HG03159 (cell line): ENCODE measurements at regions not wholly inside any gene's neighbourhood (a gene's known extent, or its start where the extent isn't known, plus 50 kb on each side); places are given as distances from the start of the nearest gene placed in this dataset.
"Not testable (repeated sequence)": the region's sequence is repeated elsewhere in the genome, so short reads cannot be mapped to it uniquely, and the experiment has no call there.

ENCODE experiments used
- ATAC-seq: cut with Tn5 transposase; IDR thresholded peaks from one replicate; pipeline ENCODE4 v1.9.1; 2021; ENCODE audit warnings: mild to moderate bottlenecking, moderate library complexity; ENCODE audit not compliant: unreplicated experiment

DNA sequence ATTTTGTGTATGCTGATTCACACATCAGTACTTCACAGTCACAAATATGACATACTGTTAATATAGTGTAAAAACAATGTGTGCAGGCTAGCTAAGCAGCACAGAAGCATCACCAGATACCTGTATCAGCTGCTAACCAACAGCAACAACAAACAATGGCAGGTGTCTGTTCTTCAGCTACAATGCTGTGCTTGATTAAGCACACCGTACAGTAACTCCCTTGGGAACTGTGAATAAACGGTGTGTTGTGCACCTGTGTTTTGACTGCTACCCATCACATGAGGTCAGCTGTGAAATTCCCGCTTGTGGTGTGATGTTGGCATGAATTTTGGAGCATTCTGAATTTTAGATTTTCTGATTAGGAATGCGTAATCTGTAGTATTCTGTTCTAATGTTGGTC is 379.7 kb upstream of the FAT1 start:
- ATAC-seq: no peak

DNA sequence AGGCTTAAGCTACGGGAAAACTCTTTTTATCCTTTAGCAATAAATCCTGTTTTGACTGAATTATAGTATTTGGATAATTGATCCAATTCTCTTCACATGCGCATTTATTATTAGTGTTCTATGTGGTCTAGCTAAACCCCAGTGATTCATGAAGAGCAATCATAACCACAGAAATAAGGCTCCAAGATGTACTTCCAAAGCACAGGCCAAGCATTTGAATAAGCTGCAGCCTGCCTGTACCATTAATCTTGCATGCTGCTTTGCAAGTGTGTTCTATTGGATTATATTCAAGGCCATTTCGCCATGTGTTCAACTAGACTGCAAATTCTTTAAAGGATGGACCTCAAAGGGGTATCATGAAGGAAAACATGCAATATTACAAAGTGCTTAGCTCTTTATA is 385.2 kb upstream of the FAT1 start:
- no peak for ATAC-seq

DNA sequence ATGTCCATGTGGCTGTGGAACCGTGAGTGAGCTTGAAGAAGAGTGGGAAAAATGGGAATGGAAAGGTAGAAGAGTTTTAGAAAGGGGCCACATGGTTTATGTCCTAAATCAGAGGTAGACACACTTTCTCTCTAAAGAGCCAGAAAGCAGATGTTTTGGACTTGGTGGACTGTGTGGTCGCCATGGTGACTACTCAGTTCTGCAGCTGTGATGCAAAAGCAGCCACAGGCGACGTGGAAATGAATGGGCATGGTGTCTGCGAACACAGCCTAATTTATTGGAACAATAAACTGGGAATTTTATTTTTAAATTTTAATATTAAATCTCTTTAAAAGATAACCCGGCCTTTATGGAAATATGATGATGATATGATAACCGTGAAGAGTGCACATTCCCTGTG is 386.0 kb upstream of the FAT1 start:
- no peak for ATAC-seq

DNA sequence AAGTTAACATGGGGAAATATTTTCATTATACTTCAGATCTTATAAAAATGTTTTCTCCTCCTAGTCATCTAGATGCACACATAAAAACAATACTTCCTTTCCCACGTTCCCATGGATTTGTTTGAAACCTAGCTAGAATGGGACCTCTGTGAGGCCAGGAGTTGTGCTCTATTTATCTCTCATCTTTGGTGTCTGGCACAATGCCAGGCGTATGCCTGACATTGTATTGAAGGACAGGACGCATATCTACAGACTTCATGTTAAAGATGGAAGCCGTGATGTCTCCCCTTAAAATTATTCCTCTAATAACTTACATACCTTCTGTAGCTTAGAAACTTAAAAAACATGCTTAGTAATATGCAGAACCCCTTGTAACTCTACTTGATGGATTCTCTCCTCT is 394.5 kb upstream of the FAT1 start:
- ATAC-seq: no peak

DNA sequence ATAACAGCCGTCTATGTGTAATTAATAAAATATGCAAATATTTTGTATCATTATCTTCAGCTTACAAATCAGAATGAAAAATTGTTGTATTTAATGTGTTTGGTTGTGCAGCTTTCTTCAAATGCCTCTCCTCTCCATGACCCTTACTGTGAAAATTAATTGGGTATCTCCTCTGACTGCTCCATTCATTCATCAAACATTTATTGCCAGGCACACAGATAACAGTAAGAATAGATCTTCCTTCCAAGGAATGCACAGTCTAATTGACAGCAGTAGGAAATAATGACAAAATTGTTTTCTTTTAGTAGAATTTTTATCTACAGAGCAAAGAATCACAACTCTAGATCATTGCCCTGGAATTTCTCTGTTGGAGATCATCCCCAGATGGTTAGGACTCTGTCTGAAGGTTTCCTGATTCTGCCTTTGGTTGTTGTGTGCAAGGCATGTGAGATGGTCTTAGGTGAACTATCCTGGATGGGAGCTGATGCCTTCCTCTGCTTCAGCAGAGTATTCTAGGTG is 395.0 kb upstream of the FAT1 start:
- no peak for ATAC-seq

DNA sequence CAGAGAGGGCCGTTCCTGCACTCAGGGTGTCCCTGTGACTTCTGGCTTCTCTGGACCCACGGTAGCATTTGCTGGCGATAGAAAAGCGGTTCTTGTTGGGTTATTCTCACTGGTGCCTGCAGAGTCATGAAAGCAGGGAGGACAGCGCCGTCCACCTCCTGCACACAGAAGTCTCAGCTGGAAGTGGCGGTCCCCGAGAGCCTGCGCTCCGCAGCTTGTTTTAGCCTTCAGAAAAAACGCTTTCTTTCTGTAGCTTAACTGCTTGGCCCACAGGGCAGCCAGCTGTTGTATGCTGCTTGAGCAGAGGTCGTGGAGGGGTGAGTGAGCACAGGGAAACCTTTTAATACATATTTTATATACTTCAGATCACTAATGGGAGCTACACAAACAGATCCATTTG is 400.7 kb upstream of the FAT1 start:
- no peak for ATAC-seq

DNA sequence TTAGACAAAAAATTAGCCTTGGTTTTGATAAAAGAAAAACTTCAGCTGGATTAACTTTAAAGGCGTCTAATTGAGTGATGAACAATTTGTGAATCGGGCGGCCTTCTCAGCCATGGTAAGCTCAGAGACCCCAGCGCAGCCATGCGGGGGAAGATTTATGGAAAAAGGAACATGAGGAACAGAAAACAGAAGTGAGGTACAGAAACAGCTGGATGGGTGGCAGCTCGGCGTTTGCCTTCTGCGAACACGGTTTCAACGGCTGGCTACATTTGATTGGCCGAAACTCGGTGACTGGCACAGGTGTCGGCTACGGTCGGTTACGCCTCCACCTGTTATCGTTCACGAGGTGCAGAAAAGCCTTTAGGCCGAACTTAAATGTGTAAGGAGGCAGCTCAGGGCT is 401.4 kb upstream of the FAT1 start:
- ATAC-seq: no peak

DNA sequence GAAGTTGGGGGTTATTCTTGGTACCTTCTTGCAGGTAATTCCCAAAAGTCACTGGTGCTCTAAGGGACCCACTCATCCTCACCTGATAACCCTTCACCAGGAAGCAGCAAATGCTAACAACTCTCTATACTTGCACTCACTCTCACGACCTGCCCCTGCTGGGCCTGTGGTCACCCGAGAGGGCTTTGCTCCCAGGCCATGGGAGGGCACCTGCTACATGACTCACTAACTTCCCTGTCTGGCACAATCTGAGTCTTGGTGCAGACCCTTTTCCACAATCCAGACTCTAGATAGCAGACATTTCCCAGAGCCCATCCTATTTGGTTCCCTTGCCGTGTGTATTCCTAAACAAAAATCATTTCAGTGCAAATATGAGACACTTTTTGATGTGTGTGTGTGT is 403.8 kb upstream of the FAT1 start:
- ATAC-seq: no peak

DNA sequence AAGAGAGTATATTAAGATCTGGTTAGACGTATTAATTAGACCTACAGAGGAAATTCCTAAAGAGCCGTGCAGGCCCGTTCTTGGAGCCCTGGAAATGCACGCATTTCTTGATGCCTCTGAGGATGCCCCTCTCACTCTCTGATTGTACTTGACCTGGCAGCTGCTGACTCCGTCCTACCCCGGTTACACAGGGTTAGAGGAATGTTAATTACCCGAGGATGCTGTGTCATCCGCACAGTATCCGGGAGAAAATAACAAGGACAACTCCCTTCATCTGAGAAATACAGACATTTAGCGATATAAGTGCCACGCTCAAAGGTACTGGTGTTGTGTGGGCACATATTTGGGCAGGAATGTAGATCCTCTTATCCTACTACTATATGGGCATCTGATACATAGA is 404.6 kb upstream of the FAT1 start:
- no peak for ATAC-seq

DNA sequence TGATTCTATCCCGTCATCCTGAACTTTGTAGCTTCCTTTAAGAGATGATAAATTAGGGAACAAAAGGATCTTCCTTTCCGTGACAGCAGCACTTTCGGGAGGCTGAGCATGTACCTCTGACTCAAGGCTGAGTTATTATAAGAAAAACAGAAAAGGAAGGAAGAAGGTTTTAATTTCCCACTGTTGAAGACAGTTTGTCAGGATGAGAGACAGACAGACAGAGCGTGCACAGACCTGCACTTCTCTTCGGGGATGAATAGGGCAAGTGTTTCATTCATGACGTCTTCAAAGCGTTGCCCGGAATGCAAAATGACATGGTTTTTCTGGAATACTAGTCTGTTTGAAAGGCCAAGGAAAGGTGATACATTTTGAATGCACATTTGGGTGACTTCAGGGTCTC is 405.3 kb upstream of the FAT1 start:
- no peak for ATAC-seq

DNA sequence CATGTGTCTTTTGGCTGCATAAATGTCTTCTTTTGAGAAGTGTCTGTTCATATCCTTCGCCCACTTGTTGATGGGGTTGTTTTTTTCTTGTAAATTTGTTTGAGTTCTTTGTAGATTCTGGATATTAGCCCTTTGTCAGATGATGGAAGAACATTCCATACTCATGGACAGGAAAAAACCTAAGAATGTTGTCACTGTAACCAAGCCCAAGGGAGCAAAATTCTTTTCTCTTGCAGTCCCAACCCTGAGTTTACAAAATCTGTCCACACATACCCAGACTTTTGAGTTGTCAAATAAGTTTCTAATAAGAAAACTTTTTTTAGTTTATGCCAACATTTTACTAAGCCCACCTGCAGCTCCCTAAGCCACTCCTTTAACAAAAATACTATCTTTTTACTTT is 408.2 kb upstream of the FAT1 start:
- not testable (repeated sequence) for ATAC-seq

DNA sequence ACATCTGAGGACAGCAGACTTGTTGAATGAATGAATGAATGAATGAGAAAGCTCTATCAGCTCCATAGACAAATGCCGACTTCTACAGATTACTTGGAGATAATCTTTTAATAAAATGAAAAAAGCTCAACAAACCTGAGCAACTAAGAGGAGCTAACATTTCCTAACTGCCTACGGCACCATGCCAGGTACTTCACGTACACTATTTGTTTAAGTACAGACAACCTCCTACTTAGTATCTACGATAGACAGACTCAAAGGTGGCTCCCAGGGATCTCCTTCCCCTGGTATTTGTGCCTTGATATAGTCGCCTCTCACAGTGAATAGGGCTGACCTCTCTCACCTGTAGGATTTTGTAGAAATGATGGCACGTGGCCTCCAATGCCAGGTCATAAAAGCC is 412.2 kb upstream of the FAT1 start:
- ATAC-seq: no peak

DNA sequence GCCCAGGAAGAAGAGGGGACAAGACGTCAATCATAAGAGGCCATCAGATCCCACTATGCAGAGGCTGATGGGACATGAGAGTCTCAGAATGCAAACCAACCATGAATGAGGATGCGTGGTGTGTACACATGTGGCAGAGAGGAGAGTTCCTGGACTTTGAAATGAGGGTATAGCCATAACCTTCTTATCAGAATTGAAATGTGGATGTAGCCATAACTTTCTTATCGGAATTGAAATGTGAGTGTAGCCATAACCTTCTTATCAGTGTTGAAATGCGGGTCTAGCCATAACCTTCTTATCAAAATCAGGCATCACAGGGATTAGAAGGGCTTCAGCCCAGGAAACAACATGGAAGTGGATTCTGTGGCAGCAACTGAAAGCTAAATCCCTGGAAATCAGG is 415.5 kb upstream of the FAT1 start:
- ATAC-seq: no peak

DNA sequence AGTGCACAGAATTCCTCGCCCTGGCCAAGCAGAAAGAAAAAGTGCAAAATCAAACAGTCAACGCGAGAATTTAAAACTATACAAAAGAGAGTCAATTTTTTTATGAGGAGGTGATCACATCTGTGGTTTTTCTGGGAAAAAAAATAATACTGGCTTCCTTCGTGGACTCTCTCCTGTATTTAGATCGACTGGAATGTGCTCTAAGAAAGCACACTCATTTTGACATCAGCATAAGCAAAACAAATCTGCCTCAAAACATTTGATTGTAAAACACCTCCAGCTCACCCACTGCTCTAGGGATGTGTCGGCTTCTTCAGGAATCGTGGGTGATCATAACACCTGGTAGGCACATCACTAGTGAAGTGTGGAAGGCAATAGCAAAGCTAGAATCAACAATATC is 417.4 kb upstream of the FAT1 start:
- no peak for ATAC-seq

DNA sequence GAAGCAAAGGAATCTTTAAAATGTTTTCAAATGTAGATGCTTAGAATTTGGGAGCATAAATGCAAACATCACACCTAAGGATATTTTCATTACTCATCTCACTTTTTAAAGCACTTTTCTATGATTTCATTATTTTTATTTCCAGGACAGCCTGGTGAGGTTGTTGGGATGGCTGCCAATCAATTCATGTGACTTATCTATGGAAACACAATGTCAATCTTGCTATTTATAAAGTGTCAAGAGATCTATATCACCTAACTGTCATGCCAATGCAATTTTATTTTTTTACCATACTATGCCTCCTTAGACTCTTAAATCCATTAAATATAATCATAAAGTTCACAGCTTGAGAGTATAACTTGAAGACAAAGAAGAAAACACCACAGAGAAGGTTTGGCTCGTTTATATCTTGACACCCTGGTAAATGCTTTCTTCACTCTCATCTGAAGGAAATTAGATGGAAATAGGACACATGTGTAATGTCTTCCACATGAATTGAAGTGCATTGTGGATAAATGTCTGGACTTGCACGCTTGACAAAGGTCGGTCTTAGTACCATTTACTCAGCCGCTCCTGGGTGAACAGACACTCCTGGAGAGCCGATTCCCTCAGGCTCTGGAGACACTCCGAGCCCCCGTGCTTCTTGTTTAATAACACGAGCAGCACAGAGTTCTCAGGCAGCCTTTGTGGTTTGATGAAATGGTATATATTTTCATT is 425.7 kb upstream of the FAT1 start:
- no peak for ATAC-seq

DNA sequence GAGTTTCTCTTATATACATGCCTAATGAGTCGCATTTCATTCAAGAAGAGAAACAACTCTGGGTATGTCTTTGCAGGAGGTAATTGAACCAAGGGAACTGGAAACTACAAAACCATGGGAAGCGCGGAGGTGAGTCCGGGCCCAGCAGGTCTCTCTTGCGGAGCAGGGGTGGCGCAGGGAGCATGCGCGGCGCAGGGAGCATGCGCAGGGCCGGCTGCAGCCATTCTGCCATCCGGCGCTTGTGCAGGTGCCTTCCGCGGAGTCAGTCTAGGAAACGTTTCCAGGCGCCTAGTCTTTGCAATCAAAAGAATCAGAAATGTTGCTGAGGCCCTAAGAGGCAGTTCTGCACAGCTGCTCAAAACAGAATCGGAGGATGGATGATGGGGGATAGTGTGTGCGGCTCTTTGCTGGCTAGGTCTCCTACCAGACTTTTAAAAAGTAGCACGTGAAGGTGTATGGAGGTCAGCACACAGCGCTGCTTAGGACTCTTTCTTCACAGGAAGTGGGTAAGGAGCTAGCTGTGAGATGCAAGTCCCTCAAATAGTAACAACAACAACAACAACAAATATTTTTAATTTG is 433.8 kb upstream of the FAT1 start:
- no peak for ATAC-seq

DNA sequence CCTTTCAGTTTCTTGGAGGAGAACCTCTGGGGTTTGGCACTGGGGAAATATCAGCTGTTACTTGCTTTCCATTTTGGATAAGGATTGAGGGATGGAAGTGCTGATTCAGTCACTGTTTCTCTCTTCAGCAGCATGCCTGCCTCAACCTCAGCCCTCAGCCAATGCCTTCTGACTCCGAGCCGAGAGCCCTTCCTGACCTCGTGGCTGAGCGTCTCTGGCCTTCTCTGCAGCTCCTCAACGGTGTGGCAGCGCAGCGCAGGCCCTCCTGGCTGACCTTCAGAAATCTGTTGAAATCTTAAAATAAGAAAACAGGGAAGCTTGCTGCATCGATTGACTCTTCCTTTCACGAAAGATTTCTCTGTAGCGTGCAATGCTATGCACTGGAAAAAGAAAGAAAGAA is 434.3 kb upstream of the FAT1 start:
- no peak for ATAC-seq

DNA sequence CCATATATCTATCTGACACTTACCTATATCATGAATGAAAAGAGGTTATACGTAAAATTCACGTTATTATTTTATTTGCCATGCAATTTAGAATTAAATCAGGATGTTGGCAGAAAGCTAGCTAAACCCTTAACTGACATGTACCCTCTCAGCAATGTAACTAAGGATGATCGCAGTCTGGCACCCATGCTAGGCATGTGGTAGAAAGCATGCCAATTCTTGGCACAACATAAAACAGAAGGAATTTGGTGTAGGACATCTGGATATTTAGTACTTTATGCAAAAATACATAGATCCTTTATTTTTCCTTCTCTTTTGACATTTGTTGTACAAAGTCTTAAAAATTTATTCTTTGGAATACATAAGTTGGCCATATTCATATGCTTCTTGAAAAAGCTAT is 436.8 kb upstream of the FAT1 start:
- no peak for ATAC-seq

DNA sequence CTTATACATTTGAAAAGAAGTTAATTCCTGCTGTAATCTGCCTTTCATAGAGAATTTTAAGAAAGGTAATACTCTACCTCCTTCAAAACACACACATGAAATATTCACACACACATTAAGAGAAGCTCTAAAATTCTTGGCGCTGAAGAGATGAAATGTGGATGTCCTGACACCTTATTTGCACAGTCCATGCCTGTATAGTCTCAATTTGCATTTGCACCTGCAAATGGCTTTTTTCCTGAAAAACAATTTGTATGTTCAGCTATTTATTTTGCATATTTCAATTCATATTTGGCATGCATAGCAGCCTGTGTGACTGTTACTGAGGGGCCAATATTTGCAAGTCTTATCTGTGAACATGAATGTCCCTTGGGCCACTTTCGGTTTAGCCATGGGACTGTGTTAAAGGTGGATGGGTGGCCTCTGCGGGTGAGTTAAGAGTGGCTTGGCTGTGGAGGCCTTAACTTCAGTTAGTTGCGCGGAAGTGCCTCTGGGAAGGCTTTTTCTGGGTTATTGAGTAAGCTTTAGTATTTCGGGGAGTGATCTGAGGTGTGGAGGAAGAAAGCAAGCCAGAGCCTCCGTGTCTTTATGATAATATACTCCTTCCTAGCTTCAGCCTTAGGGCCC is 443.3 kb upstream of the FAT1 start:
- ATAC-seq: no peak

DNA sequence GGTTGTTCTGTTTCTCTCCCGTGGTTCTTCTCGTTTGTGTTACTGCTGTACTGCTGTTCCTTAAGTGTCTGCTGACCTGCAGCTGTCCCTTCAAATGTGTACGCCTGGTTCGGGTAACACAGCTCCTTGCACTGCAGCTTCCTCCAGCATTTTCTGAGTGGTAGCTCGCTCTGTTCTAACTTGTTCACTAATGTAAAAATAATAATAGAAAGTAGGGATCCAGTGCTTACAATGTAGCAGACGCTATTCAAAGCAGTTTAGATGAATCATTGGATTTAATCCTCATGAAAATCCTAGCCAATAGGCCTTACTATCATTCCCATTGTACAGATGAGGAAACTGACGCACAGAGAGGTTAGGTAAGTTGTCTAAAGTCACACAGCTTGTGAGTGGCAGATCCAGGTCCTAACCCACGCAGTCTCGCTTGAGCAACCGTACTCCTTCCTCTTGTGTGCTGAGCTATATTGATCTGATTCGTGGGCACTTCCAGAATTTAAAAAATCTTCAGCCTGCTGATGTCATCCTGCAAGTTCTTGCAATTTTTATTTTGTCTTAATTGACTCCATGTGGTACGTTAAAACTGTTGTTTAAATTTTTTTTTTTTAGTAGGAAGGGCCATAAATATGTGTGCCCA is 448.2 kb upstream of the FAT1 start:
- no peak for ATAC-seq

DNA sequence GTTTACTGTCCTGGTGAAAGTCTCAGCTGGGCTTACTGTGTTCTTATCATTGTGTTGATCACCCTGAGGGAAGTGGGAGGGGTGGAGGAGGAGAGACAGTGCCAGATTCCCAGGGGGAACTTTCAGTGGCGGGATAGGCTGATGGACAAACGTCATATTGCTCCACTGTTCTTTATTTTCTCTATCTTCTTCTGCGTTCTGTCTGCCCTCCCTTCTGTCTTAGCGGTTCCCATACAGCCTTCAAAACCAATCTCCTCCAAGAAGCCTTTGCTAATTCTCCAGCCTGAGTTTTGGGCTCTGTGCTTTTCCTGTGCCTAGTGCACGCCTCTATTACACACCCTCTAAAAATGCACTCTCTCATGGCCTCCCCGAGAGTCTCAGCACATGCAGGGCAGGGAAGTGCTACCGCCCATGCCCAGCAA is 448.7 kb upstream of the FAT1 start:
- ATAC-seq: no peak

DNA sequence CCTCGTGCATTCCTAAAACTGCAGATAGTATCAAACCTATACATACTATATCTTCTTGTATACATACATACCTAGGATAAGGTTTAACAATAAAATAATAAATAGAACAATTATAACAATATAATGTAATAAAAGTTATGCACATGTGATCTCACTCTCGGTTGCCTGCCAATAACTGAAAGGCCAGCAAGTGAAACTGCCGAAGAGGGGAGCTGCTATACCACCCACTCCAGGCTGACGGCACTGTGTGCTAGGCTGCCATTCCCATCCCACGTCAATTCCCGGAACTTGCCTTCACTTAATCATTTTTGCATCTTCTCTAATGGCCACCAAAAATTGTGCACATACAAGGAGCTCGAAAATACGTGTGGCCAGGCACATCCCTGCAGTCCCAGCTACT is 451.1 kb upstream of the FAT1 start:
- no peak for ATAC-seq
